ENCODE measurements at regions not wholly inside any gene's neighbourhood (a gene's known extent, or its start where the extent isn't known, plus 50 kb on each side); places are given as distances from the start of the nearest gene placed in this dataset.

DNA sequence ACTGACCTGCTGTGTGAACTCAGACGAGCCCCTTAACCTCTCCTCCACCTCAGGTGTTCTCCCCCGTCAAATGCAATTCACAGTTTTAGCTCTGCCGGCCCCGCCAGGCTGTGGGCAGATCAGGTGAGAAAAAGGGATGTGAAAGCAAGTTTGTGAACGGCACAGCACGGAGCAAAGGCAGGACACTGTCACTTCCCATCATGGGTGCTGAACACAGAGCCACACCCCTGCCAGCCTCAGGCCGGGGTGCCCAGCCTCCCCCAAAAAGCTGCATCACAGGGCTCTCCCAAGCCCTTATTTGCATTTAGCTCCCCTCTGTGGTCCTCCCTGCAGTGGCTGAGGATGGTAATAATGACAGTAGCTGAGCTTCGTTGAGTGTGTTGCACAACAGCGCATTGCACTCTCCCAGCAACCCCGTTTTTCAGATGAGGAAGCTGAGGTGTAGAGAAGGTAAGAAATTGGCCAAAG is 88.8 kb upstream of the TNRC6C start:
- DNase-seq: no peak
- no peak overlapping the region for H3K27ac ChIP-seq (replicated peaks)
- no peak overlapping the region for H3K4me3 ChIP-seq

DNA sequence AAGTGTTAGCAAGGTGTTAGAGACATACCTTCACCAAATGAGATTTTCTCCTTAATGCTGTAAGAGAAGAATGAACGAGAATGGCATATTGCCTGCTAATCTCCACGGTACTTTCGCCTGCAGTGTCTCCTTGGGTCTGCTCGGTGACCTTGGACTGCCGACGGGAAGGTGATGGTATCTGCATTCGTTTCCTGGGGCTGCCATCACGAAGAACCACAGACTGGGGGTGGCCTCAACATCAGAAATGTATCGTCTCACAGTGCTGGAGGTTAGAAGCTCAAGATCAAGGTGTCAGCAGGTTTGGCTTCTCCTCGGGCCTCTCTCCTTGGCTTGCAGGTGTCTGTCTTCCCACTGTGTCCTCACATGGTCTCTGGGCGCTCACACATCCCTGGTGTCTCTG is 86.3 kb upstream of the TNRC6C start:
- intact Hi-C loops (cut with micrococcal nuclease): no loop called here
- no peaks in the 10 kb centered on the region for H3K4me1 ChIP-seq
- TF ChIP-seq CTCF (IDR thresholded peaks at IDR 0.05; ENCODE audit: borderline replicate concordance): no peak
- no peaks in the 10 kb centered on the region for H3K27me3 ChIP-seq (ENCODE audit: low read depth)
- DNase-seq: no peak
- H3K27ac ChIP-seq (replicated peaks): no peak overlapping the region
- H3K4me3 ChIP-seq: no peak overlapping the region
- peaks cover 11% of the 10 kb centered on the region for H3K9me3 ChIP-seq (replicated peaks)
- H3K36me3 ChIP-seq: no peaks in the 10 kb centered on the region

More for the DNA sequence above, 88.8 kb upstream of the TNRC6C start:
- H3K4me1 ChIP-seq: peaks cover 10% of the 10 kb centered on the region
- no peaks in the 10 kb centered on the region for H3K27me3 ChIP-seq (ENCODE audit: low read depth)
- no peaks in the 10 kb centered on the region for H3K36me3 ChIP-seq
- TF ChIP-seq CTCF (IDR thresholded peaks at IDR 0.05; ENCODE audit: borderline replicate concordance): no peak
- intact Hi-C loops (cut with micrococcal nuclease): no loop called here
- no peaks in the 10 kb centered on the region for H3K9me3 ChIP-seq (replicated peaks)

- intact Hi-C loops (cut with micrococcal nuclease): no loop called here
- H3K36me3 ChIP-seq: no peaks in the 10 kb centered on the region
- no peak for DNase-seq
Measured at GRCh38 chr17:77872714-77873499, 85.6 kb upstream of the TNRC6C start.

DNA sequence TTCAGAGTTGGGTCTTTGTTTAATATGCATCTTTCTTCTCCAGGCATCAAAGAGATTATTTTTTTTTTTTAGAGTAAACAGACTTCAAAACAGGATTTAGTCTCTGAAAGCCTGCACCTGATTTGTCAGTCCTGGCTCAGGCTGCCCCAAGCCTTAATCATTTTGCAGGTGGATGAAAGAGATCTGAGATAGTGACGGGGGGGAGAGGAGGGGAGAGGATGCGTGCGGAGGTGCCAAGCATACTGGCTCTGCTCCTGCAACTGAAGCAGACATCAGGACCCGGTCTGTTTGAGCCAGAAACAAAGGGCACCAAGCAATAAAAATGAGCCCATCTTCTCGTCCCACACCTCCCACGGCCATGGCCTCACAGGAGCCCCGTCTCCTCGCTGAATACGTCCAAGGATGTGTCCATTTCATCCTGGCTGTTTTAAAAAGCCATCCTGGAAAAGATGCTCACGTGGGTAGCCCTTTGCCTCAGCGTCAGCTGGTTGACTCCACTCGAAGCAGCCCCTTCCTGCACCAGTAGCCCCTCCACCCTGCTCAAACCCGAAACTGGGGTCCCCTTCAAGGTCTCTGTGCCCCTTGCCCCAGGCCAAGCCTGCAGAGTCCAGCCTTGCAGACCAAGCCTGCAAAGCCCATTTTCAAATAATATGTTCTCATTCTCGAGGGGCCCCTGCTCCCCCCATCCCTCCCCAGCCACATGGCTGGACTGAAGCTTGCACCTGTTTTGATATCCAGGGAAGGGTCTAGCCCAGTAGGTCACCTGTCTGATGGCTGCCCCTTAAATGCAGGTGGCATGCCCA is 84.8 kb upstream of the TNRC6C start:
- no peak for DNase-seq
- H3K4me3 ChIP-seq: no peak overlapping the region

More at GRCh38 chr17:77872714-77873499, 85.6 kb upstream of the TNRC6C start:
- TF ChIP-seq CTCF (IDR thresholded peaks at IDR 0.05; ENCODE audit: borderline replicate concordance): no peak
- peaks cover under 1% of the 10 kb centered on the region for H3K4me1 ChIP-seq
- H3K27me3 ChIP-seq (ENCODE audit: low read depth): no peaks in the 10 kb centered on the region
- H3K4me3 ChIP-seq: no peak overlapping the region
- H3K27ac ChIP-seq (replicated peaks): no peak overlapping the region
- H3K9me3 ChIP-seq (replicated peaks): peaks cover 11% of the 10 kb centered on the region

More for the DNA sequence above, 84.8 kb upstream of the TNRC6C start:
- Histone ChIP-seq H3K36me3 (no peaks in the 10 kb centered on the region), H3K27ac (replicated peaks) (no peak overlapping the region), H3K9me3 (replicated peaks) (peaks cover 11% of the 10 kb centered on the region), H3K27me3 (ENCODE audit: low read depth) (no peaks in the 10 kb centered on the region), H3K4me1 (peaks cover 4% of the 10 kb centered on the region)
- TF ChIP-seq CTCF (IDR thresholded peaks at IDR 0.05; ENCODE audit: borderline replicate concordance): no peak
- intact Hi-C loops (cut with micrococcal nuclease): no loop called here

Data from left ventricle myocardium inferior (tissue), 1 donor.